HCEC 1CT (cell line): ENCODE measurements at regions not wholly inside any gene's neighbourhood (a gene's known extent, or its start where the extent isn't known, plus 50 kb on each side); places are given as distances from the start of the nearest gene placed in this dataset.
"Not testable (repeated sequence)": the region's sequence is repeated elsewhere in the genome, so short reads cannot be mapped to it uniquely, and the experiment has no call there.

Experiments used
- DNase-seq: peaks from one replicate; pipeline ENCODE4 v3.0.0-alpha.2; 2017

- DNase-seq = no peak
These were observed 93.1 kb upstream of the TEX13D start for GRCh38 chrX:124239324-124239723.

DNA sequence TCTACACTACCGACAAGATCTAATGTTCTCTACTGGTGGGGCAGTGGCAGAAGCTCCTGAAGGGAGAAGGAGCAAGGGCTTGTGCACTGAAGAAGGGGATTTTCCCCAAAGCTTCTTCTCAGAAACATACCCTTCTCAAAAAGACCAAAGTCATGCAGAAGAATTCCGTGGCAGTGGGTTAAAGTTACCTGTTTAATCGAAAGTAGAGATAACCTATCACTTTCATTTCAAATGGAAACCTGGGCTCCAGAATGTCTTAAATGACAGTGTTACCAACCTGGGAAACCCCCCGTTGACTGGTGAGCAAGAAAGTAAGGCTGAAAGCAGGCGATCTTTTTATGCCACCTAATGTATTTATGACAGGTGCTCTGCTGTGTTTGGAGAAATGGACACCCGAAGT, 92.5 kb upstream of the TEX13D start:
- DNase-seq = no peak

- DNase-seq = no peak
These were observed 92.0 kb upstream of the TEX13D start for GRCh38 chrX:124240422-124240821.

DNA sequence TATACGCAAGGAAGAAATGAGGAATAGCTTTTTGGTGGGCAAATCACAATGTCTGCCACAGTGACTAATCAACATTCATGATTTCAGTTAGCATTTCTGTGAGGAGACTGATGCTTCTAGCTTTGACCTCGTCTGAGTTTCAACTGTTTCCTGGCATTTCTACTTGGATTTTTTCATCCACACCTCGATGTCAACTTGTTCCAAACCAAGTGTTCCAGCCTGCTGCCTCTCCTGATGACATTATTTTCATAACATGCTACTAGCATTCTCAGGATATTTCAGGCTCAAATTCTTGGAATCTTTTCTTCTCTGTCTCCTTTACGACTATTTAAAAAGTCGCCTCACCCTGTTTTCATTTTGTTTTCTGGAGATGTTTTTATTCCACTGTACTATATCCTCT, 90.3 kb upstream of the TEX13D start:
- DNase-seq = no peak

- no peak for DNase-seq
These were observed 83.1 kb upstream of the TEX13D start for GRCh38 chrX:124249345-124249744.

DNA sequence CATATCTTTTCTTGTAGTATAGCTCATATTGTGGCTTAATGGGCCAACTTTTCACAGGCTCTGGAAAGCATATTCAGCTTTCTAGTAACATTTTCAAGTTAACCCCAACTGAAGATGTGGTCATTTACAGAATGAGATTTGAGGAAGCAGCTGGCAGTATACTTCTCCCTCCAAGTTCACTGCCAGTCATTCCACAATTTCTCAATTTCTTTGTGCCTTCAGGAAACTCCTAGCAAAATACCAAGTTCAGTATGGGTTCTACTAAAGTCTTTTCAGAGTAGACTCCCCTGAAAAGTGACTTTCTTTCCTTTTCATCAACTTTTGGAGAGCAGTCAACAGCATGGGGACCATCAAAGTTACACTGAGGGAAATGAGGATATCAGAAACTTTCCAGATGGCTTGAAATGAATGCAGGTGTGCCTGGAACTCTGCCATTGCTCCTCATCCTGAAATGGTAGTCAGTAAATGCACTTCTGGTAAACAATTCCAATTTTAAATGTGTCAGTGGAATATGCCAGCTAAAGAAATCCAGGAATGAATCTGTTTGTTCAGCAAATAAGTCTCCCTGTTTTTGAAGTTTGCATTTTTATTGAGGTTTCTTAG, 81.5 kb upstream of the TEX13D start:
- DNase-seq = no peak

GRCh38 chrX:124254611-124255010, 77.8 kb upstream of the TEX13D start:
- DNase-seq = no peak

GRCh38 chrX:124256216-124256615, 76.2 kb upstream of the TEX13D start:
- DNase-seq = no peak

- no peak for DNase-seq
These were observed 75.7 kb upstream of the TEX13D start for GRCh38 chrX:124256629-124257380.

DNA sequence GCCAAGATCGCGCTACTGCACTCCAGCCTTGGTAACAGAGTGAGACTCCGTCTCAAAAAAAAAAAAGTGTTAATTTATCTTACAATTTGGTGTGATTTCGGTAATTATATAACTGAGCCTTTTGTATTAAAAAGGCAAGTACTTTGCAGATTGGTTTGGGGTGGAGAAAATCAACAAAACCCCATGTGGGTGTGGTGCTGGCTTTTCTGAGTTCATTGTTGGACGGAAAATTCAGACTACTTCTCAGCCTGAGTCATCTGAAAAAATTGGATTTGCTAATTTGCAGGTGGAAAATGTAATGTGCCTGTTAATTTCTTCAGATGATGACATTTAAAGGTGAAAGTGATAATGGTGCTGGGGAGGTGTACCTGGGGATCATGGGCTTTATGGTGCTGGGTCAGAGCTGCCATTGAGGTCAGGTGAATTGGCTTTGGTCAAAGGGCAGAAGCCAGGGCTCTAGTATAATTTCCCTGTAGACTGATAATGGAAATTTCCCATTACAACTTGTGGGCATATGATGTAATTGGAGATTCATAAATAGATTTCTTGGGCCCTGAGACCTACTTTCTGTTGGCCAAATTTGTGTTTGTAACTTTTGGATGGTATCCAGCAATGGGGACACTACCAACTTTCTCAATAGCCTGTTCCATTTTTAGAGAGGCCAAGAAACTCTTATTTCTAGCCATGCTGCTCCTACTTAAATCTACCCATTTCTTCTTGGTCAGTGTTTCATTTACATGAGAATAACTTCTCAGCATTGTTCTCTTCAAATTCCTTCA, 74.3 kb upstream of the TEX13D start:
- no peak for DNase-seq

- no peak for DNase-seq
These were observed 71.6 kb upstream of the TEX13D start for GRCh38 chrX:124260845-124261244.

DNA sequence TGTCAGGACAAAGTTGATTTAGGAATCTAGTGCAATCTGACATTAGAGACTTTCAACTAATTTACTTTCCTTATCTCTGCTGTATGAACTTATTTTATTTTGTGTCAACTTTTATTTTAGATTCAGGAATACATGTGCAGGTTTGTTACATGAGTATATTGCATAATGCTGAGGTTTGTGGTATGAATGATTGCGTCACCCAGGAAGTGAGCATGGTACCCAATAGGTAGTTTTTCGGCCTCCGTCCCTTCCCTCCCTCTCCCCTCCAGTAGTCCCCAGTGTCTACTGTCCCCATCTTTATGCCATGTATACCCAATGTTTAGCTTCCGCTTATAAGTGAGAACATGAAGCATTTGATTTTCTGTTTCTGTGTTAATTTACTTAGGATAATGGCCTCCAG, 68.7 kb upstream of the TEX13D start:
- DNase-seq = no peak

DNA sequence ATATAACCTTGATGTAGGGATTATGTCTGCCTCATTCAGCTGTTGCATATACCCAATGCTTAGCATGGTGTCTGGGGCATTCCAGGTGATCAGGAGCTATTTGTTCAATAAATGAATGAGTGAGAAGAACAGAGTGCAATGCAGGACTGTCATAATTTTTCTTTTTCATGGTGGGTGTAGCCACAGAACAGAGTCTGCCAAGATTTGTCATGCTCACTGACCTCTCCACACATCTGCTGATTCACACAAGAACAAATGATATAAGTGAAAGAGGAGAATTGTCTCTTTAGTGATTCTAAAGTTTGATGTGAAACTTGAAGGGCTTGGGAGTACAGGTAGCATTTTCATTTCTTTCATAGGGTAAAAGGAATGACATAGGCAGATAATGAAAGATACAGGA, 64.4 kb upstream of the TEX13D start:
- DNase-seq = no peak

DNA sequence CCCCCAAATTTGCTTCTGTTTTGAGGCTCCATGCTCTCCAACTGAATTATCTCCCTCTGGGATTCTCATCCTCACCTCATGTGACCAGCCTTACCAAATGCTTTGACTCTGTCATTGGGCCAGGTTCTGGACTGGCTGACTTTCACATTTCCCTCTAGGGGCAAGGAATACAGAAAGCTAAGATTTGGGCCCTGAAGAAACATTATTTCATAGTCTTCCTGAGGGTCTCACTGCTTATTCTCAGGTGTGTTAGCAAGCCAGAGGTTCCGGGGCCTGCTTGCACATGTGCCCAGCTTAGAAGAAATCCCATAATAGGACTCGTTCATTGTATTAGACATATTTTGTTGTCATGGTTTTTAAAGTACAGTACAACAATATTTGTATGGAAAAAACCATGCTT, 62.6 kb upstream of the TEX13D start:
- DNase-seq = no peak

GRCh38 chrX:124271599-124271998, 60.9 kb upstream of the TEX13D start:
- DNase-seq = not testable (repeated sequence)

- no peak for DNase-seq
These were observed 60.0 kb upstream of the TEX13D start for GRCh38 chrX:124272370-124272982.

DNA sequence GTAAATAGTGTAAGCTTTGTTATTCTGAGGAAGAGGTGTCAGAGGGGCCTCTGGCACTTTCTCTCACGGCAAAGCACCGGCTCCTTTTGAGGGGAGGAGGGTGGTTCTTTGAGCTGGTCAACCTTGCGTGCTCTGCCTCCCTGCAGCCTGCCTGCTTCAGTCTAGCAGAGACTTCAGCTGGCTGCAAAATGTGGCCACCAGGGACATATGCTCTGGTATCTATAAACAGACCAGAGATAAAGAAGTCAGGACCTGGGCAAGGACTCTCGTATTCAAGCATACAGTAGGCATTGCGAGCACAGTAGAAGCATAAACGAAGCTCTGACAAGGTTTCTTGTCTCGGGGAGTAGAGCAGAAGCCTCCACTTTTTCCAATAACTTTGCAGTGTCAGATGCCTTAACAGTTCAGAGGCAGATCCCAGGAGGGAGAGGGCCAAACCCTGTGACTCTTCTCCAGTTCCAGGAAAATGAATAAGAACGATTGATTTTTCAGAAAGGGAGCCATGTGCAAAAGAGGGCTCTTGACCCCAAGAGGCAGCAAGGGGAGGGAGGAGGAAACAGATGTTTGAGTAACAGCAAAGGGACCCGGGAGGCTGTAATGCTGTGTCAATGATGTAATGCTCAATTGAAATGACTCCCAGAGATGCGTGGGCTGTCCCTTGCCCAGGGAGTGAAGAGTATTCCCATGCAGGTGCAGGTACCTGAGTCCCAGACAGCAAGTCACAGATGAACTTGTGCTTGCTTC, 57.9 kb upstream of the TEX13D start:
- no peak for DNase-seq

- DNase-seq = no peak
These were observed 57.1 kb upstream of the TEX13D start for GRCh38 chrX:124275182-124275894.

- DNase-seq = no peak
These were observed 52.1 kb upstream of the TEX13D start for GRCh38 chrX:124280294-124280902.

DNA sequence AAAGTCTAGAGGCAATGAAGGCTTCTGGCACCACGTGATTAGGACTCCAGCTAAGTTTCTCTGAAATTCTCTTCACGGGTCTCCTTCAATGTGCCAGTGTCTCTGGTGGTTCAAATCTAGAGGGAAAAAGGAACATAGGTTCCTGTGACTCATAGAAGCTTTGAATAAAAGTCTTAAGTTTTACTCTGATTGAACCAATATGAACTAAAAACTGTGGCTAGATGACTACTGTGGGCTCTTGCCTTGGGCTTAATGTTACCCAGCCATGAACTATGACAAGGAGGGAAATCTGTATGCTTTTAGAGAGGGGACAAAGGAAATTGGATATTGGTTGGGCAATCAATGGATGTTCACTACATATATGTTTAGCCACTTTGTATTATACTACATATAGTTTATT, 49.9 kb upstream of the TEX13D start:
- DNase-seq = no peak
